ENCODE measurements at regions not wholly inside any gene's neighbourhood (a gene's known extent, or its start where the extent isn't known, plus 50 kb on each side); places are given as distances from the start of the nearest gene placed in this dataset.
"Not testable (repeated sequence)": the region's sequence is repeated elsewhere in the genome, so short reads cannot be mapped to it uniquely, and the experiment has no call there.

DNA sequence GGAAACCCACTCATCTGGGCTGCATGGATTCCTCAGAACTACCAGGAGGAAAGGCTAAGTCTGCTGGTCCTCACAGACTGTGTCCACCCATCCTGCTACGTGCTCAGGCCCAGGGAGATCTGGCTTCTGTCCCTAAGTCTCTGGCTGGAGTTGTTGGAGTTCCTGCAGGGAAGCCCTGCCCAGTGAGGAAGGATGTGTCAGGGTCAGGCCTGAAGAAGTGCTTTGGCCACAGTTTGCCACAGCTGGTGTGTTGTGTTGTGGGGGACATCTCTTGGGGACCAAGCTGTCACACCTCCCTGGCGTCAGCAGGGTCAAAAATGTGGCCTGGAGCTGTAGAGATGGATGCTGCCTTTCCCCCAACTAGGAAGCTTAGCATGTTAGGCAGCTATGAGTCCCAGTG, 684.7 kb downstream of the METTL15 start:
- no peak overlapping the region for H3K4me2 ChIP-seq (ENCODE audit: low read length)
- H3K36me3 ChIP-seq (ENCODE audit: control insufficient read depth, insufficient read depth, low read length), result no peaks in the 10 kb centered on the region
- no peaks in the 10 kb centered on the region for H3K27me3 ChIP-seq (ENCODE audit: control insufficient read depth, insufficient read depth, low read length)
- H3K9me3 ChIP-seq (ENCODE audit: control insufficient read depth, low read length), result no peaks in the 10 kb centered on the region
- H2AFZ ChIP-seq, result no peak overlapping the region
- H3K4me3 ChIP-seq (ENCODE audit: low read depth, low read length), result no peak overlapping the region
- H3K9ac ChIP-seq, result no peak overlapping the region
- TF ChIP-seq, protein P1, sequence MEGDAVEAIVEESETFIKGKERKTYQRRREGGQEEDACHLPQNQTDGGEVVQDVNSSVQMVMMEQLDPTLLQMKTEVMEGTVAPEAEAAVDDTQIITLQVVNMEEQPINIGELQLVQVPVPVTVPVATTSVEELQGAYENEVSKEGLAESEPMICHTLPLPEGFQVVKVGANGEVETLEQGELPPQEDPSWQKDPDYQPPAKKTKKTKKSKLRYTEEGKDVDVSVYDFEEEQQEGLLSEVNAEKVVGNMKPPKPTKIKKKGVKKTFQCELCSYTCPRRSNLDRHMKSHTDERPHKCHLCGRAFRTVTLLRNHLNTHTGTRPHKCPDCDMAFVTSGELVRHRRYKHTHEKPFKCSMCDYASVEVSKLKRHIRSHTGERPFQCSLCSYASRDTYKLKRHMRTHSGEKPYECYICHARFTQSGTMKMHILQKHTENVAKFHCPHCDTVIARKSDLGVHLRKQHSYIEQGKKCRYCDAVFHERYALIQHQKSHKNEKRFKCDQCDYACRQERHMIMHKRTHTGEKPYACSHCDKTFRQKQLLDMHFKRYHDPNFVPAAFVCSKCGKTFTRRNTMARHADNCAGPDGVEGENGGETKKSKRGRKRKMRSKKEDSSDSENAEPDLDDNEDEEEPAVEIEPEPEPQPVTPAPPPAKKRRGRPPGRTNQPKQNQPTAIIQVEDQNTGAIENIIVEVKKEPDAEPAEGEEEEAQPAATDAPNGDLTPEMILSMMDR (IDR thresholded peaks at IDR 0.05), result no peak
- no peaks in the 10 kb centered on the region for H3K79me2 ChIP-seq
- H3K27ac ChIP-seq, result no peak overlapping the region
- H3K4me1 ChIP-seq, result no peaks in the 10 kb centered on the region

DNA sequence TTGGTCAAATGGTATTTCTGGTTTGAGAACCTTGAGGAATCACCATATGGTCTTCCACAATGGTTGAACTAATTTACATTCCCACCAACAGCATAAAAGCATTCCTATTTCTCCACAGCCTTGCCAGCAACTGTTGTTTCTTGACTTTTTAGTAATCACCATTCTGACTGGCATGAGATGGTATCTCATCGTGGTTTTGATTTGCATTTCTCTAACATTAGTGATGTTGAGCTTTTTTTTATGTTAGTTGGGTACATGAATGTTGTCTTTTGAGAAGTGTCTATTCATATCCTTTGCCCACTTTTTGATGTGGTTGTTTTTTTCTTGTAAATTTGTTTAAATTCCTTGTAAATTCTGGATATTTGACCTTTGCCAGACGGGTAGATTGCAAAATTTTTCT, 679.7 kb downstream of the METTL15 start:
- not testable (repeated sequence) for H2AFZ ChIP-seq; H3K36me3 ChIP-seq (ENCODE audit: control insufficient read depth, insufficient read depth, low read length); H3K4me3 ChIP-seq (ENCODE audit: low read depth, low read length); H3K4me1 ChIP-seq; H3K9me3 ChIP-seq (ENCODE audit: control insufficient read depth, low read length); H3K27me3 ChIP-seq (ENCODE audit: control insufficient read depth, insufficient read depth, low read length); H3K79me2 ChIP-seq; H3K4me2 ChIP-seq (ENCODE audit: low read length); H3K27ac ChIP-seq; H3K9ac ChIP-seq

DNA sequence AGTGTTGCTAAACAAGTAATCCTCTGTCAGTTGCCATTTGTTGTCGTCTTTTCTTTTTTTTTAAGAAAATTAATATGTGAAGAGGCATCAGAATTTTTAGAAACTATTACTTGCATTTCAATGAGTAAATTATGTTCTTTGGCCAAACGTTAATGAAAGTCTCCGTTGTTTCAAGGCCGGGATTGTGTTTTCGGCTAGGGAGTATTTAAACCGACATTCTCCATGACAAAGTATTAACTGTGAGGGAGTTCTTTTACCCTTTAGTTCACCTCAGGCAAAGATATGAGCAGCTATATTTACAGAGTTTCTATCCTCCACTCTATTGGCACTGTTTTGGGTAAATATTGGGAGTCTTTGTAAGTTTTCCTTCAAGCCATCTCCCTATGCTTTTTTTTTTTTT, 668.9 kb downstream of the METTL15 start:
- H3K9me3 ChIP-seq (ENCODE audit: control insufficient read depth, low read length), result no peaks in the 10 kb centered on the region
- H3K9ac ChIP-seq, result no peak overlapping the region
- H3K4me3 ChIP-seq (ENCODE audit: low read depth, low read length), result no peak overlapping the region
- no peaks in the 10 kb centered on the region for H3K27me3 ChIP-seq (ENCODE audit: control insufficient read depth, insufficient read depth, low read length)
- H3K36me3 ChIP-seq (ENCODE audit: control insufficient read depth, insufficient read depth, low read length), result no peaks in the 10 kb centered on the region
- H2AFZ ChIP-seq, result no peak overlapping the region
- no peak overlapping the region for H3K27ac ChIP-seq
- TF ChIP-seq, protein P1 (IDR thresholded peaks at IDR 0.05), result no peak
- no peaks in the 10 kb centered on the region for H3K4me1 ChIP-seq
- H3K79me2 ChIP-seq, result no peaks in the 10 kb centered on the region
- H3K4me2 ChIP-seq (ENCODE audit: low read length), result no peak overlapping the region

DNA sequence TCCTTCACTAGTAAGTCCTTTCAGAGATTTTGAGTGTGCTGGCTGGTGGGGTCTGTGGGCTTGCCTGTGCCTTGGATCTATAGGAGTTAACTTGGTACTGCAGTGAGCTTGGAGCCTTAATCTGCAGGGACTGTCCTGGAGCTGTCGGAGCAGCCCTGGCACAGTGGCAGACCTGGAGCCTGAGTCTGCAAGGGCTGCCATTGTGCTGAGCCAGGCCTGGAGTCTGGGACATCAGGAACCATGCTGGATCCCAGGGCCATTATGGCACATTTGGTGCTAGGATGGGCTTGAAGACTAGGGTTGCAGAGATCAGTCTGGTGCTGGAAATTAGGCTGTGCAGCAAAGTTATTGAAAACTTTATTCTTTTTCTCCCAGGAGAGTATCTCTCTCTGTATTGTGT, 665.4 kb downstream of the METTL15 start:
- Histone ChIP-seq H3K9me3 (ENCODE audit: control insufficient read depth, low read length) (no peaks in the 10 kb centered on the region), H3K79me2 (no peaks in the 10 kb centered on the region), H3K9ac (no peak overlapping the region), H3K27me3 (ENCODE audit: control insufficient read depth, insufficient read depth, low read length) (no peaks in the 10 kb centered on the region), H3K4me3 (ENCODE audit: low read depth, low read length) (no peak overlapping the region), H3K4me1 (no peaks in the 10 kb centered on the region), H3K27ac (no peak overlapping the region), H3K4me2 (ENCODE audit: low read length) (no peak overlapping the region), H2AFZ (no peak overlapping the region), H3K36me3 (ENCODE audit: control insufficient read depth, insufficient read depth, low read length) (no peaks in the 10 kb centered on the region)
- TF ChIP-seq, protein P1 (IDR thresholded peaks at IDR 0.05), result no peak

DNA sequence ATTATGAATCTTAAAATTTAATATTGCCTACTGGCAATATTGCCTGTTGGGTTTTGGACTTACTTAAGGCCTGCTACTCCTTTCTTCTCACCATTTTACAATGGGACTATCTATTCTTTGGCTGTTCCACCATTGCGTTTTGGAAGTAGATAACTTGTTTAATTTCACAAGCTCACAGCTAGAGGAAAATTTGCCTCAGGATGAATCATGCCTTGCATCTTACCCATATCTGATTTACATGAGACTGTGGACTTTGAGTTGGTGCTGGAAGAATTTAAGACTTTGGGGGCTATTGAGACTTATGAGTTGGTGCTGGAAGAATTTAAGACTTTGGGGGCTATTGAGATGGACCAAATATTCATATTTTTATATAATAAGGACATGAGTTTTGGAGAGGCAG, 662.6 kb downstream of the METTL15 start:
- Histone ChIP-seq H3K4me3 (ENCODE audit: low read depth, low read length) (no peak overlapping the region), H3K4me2 (ENCODE audit: low read length) (no peak overlapping the region), H3K9me3 (ENCODE audit: control insufficient read depth, low read length) (no peaks in the 10 kb centered on the region), H3K79me2 (no peaks in the 10 kb centered on the region), H3K27me3 (ENCODE audit: control insufficient read depth, insufficient read depth, low read length) (no peaks in the 10 kb centered on the region), H3K36me3 (ENCODE audit: control insufficient read depth, insufficient read depth, low read length) (no peaks in the 10 kb centered on the region), H3K9ac (no peak overlapping the region), H3K4me1 (no peaks in the 10 kb centered on the region), H3K27ac (no peak overlapping the region), H2AFZ (no peak overlapping the region)
- TF ChIP-seq, protein P1 (IDR thresholded peaks at IDR 0.05), result no peak

Data from parathyroid adenoma (tissue), 2 donors.